Endothelial cell of umbilical vein (primary cell): ENCODE measurements at regions not wholly inside any gene's neighbourhood (a gene's known extent, or its start where the extent isn't known, plus 50 kb on each side); places are given as distances from the start of the nearest gene placed in this dataset.

Experiments used
- BruUV-seq: library from RNA; stranded (reverse); fragments of 400-500 nt; replicated peaks from 2 replicates; lab custom pipeline; 2021; lab: Mats Ljungman, UMichigan
- CTCF ChIA-PET: fragments of 300-600, 350-600 bp; sonication (Branson Sonifier 250); formaldehyde crosslinking; loops from one replicate; lab custom pipeline; 2021; ENCODE audit warnings: antibody characterized with exemption, inconsistent platforms; lab: Charles Lee
- POLR2A ChIA-PET: fragments of 300-600, 350-600 bp; sonication (Branson Sonifier 250); formaldehyde crosslinking; loops from one replicate; lab custom pipeline; 2021; ENCODE audit warnings: antibody characterized with exemption, inconsistent platforms; lab: Charles Lee
- DNase-seq: peaks from one replicate; pipeline ENCODE4 v3.0.0-alpha.2; 2011; ENCODE audit warnings: low read depth, low spot score
- FAIRE-seq: peaks from 2 replicates; lab custom pipeline; 2011; peaks lifted over from hg19 to GRCh38; lab: Jason Lieb, UNC
- H2AFZ ChIP-seq: 2 replicates; pipeline ENCODE4 v1.6.0; 2012; ENCODE audit warnings: low read depth, low read length, control low read depth, inconsistent platforms
- H3K27ac ChIP-seq: 2 replicates; pipeline ENCODE4 v1.5.1; 2011; ENCODE audit warnings: low read depth, mild to moderate bottlenecking, control low read depth, low read length, moderate library complexity; ENCODE audit not compliant: insufficient read depth
- H3K27me3 ChIP-seq, 2 experiments: 2 replicates each; pipeline versions ENCODE4 v1.6.0 to v1.6.1; 2011; ENCODE audit warnings: low read length in 2 of 2, mixed read lengths in 1 of 2; ENCODE audit not compliant: control insufficient read depth in 2 of 2, insufficient read depth in 2 of 2
- H3K36me3 ChIP-seq, 2 experiments: 2 replicates in 1 of 2; 3 replicates in 1 of 2; pipeline ENCODE4 v1.5.1; 2011; ENCODE audit warnings: low read length in 2 of 2, mild to moderate bottlenecking in 1 of 2, moderate library complexity in 1 of 2; ENCODE audit not compliant: control insufficient read depth in 2 of 2, insufficient read depth in 2 of 2; ENCODE audit errors: extremely low read depth in 1 of 2
- H3K4me1 ChIP-seq: 3 replicates; pipeline ENCODE4 v1.5.1; 2011; ENCODE audit warnings: mild to moderate bottlenecking, low read length; ENCODE audit not compliant: control insufficient read depth, insufficient read depth; ENCODE audit errors: extremely low read depth
- H3K4me2 ChIP-seq: 2 replicates; pipeline ENCODE4 v1.6.1; 2011; ENCODE audit warnings: low read length, control low read depth, mixed read lengths; ENCODE audit not compliant: insufficient read depth
- H3K4me3 ChIP-seq, 3 experiments: fragments of 200-600 bp in 1 of 3; sonication (generic), shearing (Covaris generic) in 1 of 3; replicated peaks in 1 of 3; 2 replicates each; pipeline ENCODE4 v1.5.1; 2011 to 2016; ENCODE audit warnings: control low read depth in 3 of 3, low read length in 3 of 3, mild to moderate bottlenecking in 2 of 3, inconsistent platforms in 1 of 3, low read depth in 1 of 3, moderate library complexity in 1 of 3; ENCODE audit not compliant: insufficient read depth in 1 of 3
- H3K79me2 ChIP-seq: 2 replicates; pipeline ENCODE4 v1.6.0; 2012; ENCODE audit warnings: low read length, inconsistent platforms; ENCODE audit not compliant: control insufficient read depth, insufficient read depth
- H3K9ac ChIP-seq: replicated peaks from 2 replicates; pipeline ENCODE3; 2011; ENCODE audit warnings: low read length, control low read depth; ENCODE audit not compliant: insufficient read depth; ENCODE audit errors: extremely low read depth
- H3K9me1 ChIP-seq: replicated peaks from 3 replicates; pipeline ENCODE4 v1.6.0; 2011; ENCODE audit warnings: mild to moderate bottlenecking, low read length; ENCODE audit not compliant: control insufficient read depth, insufficient read depth; ENCODE audit errors: extremely low read depth
- H3K9me3 ChIP-seq: replicated peaks from 2 replicates; pipeline ENCODE4 v1.5.1; 2012; ENCODE audit warnings: low read length, inconsistent platforms; ENCODE audit not compliant: control insufficient read depth, insufficient read depth
- H4K20me1 ChIP-seq: replicated peaks from 2 replicates; pipeline ENCODE3; 2011; ENCODE audit warnings: mild to moderate bottlenecking, low read length; ENCODE audit not compliant: control insufficient read depth, insufficient read depth; ENCODE audit errors: extremely low read depth
- GATA2 ChIP-seq: IDR thresholded peaks from 2 replicates; pipeline ENCODE4 v1.7.0; 2011; ENCODE audit warnings: low read depth, mild to moderate bottlenecking, moderate library complexity, mixed read lengths, low read length; ENCODE audit not compliant: insufficient read length, insufficient read depth
- MYC ChIP-seq: IDR thresholded peaks from one replicate; pipeline ENCODE4 v1.6.1; 2011; ENCODE audit warnings: mild to moderate bottlenecking, low read depth, low read length
- POLR2A ChIP-seq: IDR thresholded peaks from 2 replicates; pipeline ENCODE4 v1.6.1; 2012; ENCODE audit warnings: low read depth, mild to moderate bottlenecking, control low read depth, low read length
- dilution Hi-C: fragments of 300-500 bp; cut with MboI; formaldehyde crosslinking; loops from one replicate; pipeline ENCODE4 v1.15.0; 2019; ENCODE audit warnings: low sequenced_read_pairs; ENCODE audit not compliant: extremely low pct_ligation_motif_present
- intact Hi-C: fragments of 100-400 bp; cut with micrococcal nuclease; formaldehyde crosslinking; loops from one replicate; pipeline ENCODE4 v1.10.0; 2022
- TF ChIP-seq, protein P1 (sequence below), 2 donors: IDR thresholded peaks; 1 replicate in 1 of 2; 2 replicates in 1 of 2; pipeline ENCODE4 v1.5.1; 2011; ENCODE audit warnings: low read length in 2 of 2, mild to moderate bottlenecking in 2 of 2, moderate library complexity in 2 of 2, control low read depth in 1 of 2, inconsistent platforms in 1 of 2, low read depth in 1 of 2; ENCODE audit not compliant: insufficient read depth in 1 of 2; ENCODE audit errors: extremely low read depth in 1 of 2
- TF ChIP-seq, protein P2 (sequence below): IDR thresholded peaks from 2 replicates; pipeline ENCODE4 v1.6.1; 2011; ENCODE audit not compliant: insufficient read depth, insufficient read length

DNA sequence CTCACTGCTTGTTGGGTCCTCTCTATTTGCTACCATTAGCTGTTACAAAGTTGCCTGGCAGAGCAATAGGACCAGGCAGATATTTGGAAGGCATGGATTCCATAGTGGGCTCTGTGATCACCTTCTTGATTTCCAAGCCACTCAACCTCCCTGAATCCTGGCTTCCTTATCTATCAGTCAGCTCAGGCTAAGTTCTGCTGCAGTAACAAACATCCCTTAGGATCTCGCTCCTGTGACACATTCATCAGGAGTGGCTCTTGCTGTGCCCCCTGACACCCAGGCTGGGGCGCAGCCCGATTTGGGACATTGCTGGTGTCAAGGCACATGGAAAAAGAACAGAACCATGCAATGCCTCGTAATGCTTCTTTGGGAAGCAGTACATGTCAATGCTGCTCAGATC is 503.9 kb downstream of the TBC1D22A start:
- TF ChIP-seq POLR2A (no peak), GATA2 (no peak), MYC (no peak)
- TF ChIP-seq, protein P1, sequence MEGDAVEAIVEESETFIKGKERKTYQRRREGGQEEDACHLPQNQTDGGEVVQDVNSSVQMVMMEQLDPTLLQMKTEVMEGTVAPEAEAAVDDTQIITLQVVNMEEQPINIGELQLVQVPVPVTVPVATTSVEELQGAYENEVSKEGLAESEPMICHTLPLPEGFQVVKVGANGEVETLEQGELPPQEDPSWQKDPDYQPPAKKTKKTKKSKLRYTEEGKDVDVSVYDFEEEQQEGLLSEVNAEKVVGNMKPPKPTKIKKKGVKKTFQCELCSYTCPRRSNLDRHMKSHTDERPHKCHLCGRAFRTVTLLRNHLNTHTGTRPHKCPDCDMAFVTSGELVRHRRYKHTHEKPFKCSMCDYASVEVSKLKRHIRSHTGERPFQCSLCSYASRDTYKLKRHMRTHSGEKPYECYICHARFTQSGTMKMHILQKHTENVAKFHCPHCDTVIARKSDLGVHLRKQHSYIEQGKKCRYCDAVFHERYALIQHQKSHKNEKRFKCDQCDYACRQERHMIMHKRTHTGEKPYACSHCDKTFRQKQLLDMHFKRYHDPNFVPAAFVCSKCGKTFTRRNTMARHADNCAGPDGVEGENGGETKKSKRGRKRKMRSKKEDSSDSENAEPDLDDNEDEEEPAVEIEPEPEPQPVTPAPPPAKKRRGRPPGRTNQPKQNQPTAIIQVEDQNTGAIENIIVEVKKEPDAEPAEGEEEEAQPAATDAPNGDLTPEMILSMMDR (IDR thresholded peaks at IDR 0.05; ENCODE audit: extremely low read depth in 1 of 2, insufficient read depth in 1 of 2, low read depth in 1 of 2, low read length in 2 of 2), result no peak
- TF ChIP-seq, protein P2, sequence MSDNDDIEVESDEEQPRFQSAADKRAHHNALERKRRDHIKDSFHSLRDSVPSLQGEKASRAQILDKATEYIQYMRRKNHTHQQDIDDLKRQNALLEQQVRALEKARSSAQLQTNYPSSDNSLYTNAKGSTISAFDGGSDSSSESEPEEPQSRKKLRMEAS, result no peak
- H3K79me2 ChIP-seq, result no peaks in the 10 kb centered on the region
- no peak overlapping the region for H3K4me2 ChIP-seq
- no peaks in the 10 kb centered on the region for H4K20me1 ChIP-seq
- no peak overlapping the region for H3K4me3 ChIP-seq
- FAIRE-seq (no peak), DNase-seq (no peak)
- no peaks in the 10 kb centered on the region for H3K4me1 ChIP-seq
- no peaks in the 10 kb centered on the region for H3K36me3 ChIP-seq
- no peak overlapping the region for H3K27ac ChIP-seq
- no peaks in the 10 kb centered on the region for H3K9me3 ChIP-seq
- dilution Hi-C loops (no loop called here), intact Hi-C loops (no loop called here)
- H2AFZ ChIP-seq, result no peak overlapping the region
- H3K9ac ChIP-seq, result no peak overlapping the region
- ChIA-PET POLR2A (no interaction called here), CTCF (no interaction called here)
- no peaks in the 10 kb centered on the region for H3K27me3 ChIP-seq
- no peaks in the 10 kb centered on the region for H3K9me1 ChIP-seq
- no TSS peak for BruUV-seq

DNA sequence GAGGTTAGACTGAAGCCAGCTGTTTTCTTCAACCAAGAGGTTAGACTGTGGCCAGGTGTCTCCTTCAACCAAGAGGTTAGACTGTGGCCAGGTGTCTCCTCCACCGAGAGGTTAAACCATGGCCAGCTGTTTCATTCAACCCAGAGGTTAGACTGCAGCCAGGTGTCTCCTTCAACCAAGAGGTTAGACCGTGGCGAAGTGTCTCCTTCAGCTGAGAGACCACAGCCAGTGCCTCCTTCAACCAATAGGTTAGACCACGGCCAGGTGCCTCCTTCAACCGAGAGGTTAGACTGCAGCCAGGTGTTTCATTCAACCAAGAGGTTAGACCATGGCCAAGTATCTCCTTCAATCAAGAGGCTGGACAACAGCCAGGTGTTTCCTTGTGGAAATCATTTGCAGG is 498.1 kb downstream of the TBC1D22A start:
- dilution Hi-C loops, result no loop called here
- no peak for FAIRE-seq

More for the DNA sequence above, 498.1 kb downstream of the TBC1D22A start:
- POLR2A ChIA-PET, result no interaction called here
- DNase-seq, result no peak
- Histone ChIP-seq H2AFZ (no peak overlapping the region), H3K9ac (no peak overlapping the region), H3K4me1 (no peaks in the 10 kb centered on the region), H3K4me3 (no peak overlapping the region), H3K79me2 (no peaks in the 10 kb centered on the region), H3K36me3 (no peaks in the 10 kb centered on the region), H3K9me3 (no peaks in the 10 kb centered on the region), H3K4me2 (no peak overlapping the region), H4K20me1 (no peaks in the 10 kb centered on the region), H3K9me1 (no peaks in the 10 kb centered on the region), H3K27me3 (no peaks in the 10 kb centered on the region), H3K27ac (no peak overlapping the region)
- TF ChIP-seq POLR2A, result no peak
- CTCF ChIA-PET, result no interaction called here
- BruUV-seq, result no TSS peak
- intact Hi-C loops, result no loop called here
